NCI-H2107 treated with DMSO at 0.1 percent for 48 hours (cell line): ENCODE measurements at regions not wholly inside any gene's neighbourhood (a gene's known extent, or its start where the extent isn't known, plus 50 kb on each side); places are given as distances from the start of the nearest gene placed in this dataset.
"Not testable (repeated sequence)": the region's sequence is repeated elsewhere in the genome, so short reads cannot be mapped to it uniquely, and the experiment has no call there.

Experiments used
- DNase-seq: peaks from one replicate; lab custom pipeline; 2025; ENCODE audit not compliant: unreplicated experiment; lab: John Stamatoyannopoulos, UW

GRCh38 chr1:60891765-60892164 is 190.6 kb upstream of the NFIA start:
- no peak for DNase-seq

GRCh38 chr1:60891281-60891680 is 191.1 kb upstream of the NFIA start:
- no peak for DNase-seq

GRCh38 chr1:60890664-60891063 is 191.7 kb upstream of the NFIA start:
- no peak for DNase-seq

- no peak for DNase-seq
Measured at GRCh38 chr1:60889709-60890108, 192.7 kb upstream of the NFIA start.

- DNase-seq, result no peak
Measured at GRCh38 chr1:60888126-60888525, 194.2 kb upstream of the NFIA start.

GRCh38 chr1:60886793-60887331 is 195.5 kb upstream of the NFIA start:
- DNase-seq, result no peak

- DNase-seq, result no peak
Measured at GRCh38 chr1:60886090-60886489, 196.3 kb upstream of the NFIA start.

GRCh38 chr1:60880202-60880601 is 202.2 kb upstream of the NFIA start:
- no peak for DNase-seq

GRCh38 chr1:60878323-60878722 is 204.0 kb upstream of the NFIA start:
- no peak for DNase-seq

- DNase-seq, result no peak
Measured at GRCh38 chr1:60877376-60877775, 205.0 kb upstream of the NFIA start.

GRCh38 chr1:60876952-60877351 is 205.4 kb upstream of the NFIA start:
- no peak for DNase-seq

GRCh38 chr1:60875138-60875537 is 207.2 kb upstream of the NFIA start:
- no peak for DNase-seq

GRCh38 chr1:60874718-60875117 is 207.6 kb upstream of the NFIA start:
- no peak for DNase-seq

GRCh38 chr1:60873396-60873795 is 209.0 kb upstream of the NFIA start:
- not testable (repeated sequence) for DNase-seq

- DNase-seq, result peak; percentile 21
Measured at GRCh38 chr1:60872426-60873054, 209.8 kb upstream of the NFIA start.

- no peak for DNase-seq
Measured at GRCh38 chr1:60870269-60870865, 212.0 kb upstream of the NFIA start.

- no peak for DNase-seq
Measured at GRCh38 chr1:60868901-60869663, 213.3 kb upstream of the NFIA start.

- no peak for DNase-seq
Measured at GRCh38 chr1:60867782-60868181, 214.6 kb upstream of the NFIA start.

GRCh38 chr1:60866917-60867531 is 215.3 kb upstream of the NFIA start:
- DNase-seq, result no peak

- no peak for DNase-seq
Measured at GRCh38 chr1:60866226-60866900, 216.0 kb upstream of the NFIA start.

- no peak for DNase-seq
Measured at GRCh38 chr1:60865166-60865565, 217.2 kb upstream of the NFIA start.
